Osteoblast (primary cell): ENCODE measurements at regions not wholly inside any gene's neighbourhood (a gene's known extent, or its start where the extent isn't known, plus 50 kb on each side); places are given as distances from the start of the nearest gene placed in this dataset.
A peak's percentile ranks its signal among the peaks of the same experiment; 100 is the strongest.

ENCODE experiments used
- DNase-seq: peaks from one replicate; pipeline ENCODE4 v3.0.0; 2011; ENCODE audit warnings: low spot score, mixed read lengths; ENCODE audit not compliant: insufficient read length; ENCODE audit errors: missing footprints
- H2AFZ ChIP-seq: 2 replicates; pipeline ENCODE4 v1.6.0; 2011; ENCODE audit warnings: mild to moderate bottlenecking, low read length
- H3K27ac ChIP-seq: 2 replicates; pipeline ENCODE4 v1.5.1; 2011; ENCODE audit warnings: mild to moderate bottlenecking, low read depth, low read length, moderate library complexity
- H3K27me3 ChIP-seq: 2 replicates; pipeline ENCODE4 v1.6.0; 2012; ENCODE audit warnings: mild to moderate bottlenecking, control low read depth, inconsistent platforms, low read length, moderate library complexity; ENCODE audit not compliant: insufficient read depth
- H3K36me3 ChIP-seq: 2 replicates; pipeline ENCODE4 v1.5.1; 2011; ENCODE audit warnings: mild to moderate bottlenecking, low read length, control low read depth, moderate library complexity; ENCODE audit not compliant: insufficient read depth
- H3K4me1 ChIP-seq: 2 replicates; pipeline ENCODE4 v1.5.1; 2011; ENCODE audit warnings: mild to moderate bottlenecking, low read length, control low read depth, moderate library complexity; ENCODE audit not compliant: insufficient read depth
- H3K4me2 ChIP-seq: 2 replicates; pipeline ENCODE4 v1.6.0; 2011; ENCODE audit warnings: mild to moderate bottlenecking, low read length; ENCODE audit not compliant: insufficient read depth
- H3K4me3 ChIP-seq: fragments of 200-600 bp; sonication (generic); 3 replicates; pipeline ENCODE4 v1.5.1; 2012; ENCODE audit warnings: mild to moderate bottlenecking, low read length, inconsistent platforms; ENCODE audit not compliant: insufficient read depth
- H3K79me2 ChIP-seq: 2 replicates; pipeline ENCODE4 v1.6.0; 2012; ENCODE audit warnings: mild to moderate bottlenecking, low read length, control low read depth, inconsistent platforms; ENCODE audit not compliant: insufficient read depth
- H3K9me3 ChIP-seq: 2 replicates; pipeline ENCODE4 v1.5.1; 2011; ENCODE audit warnings: low read depth, low read length, control low read depth
- H4K20me1 ChIP-seq: 2 replicates; pipeline ENCODE4 v1.6.0; 2012; ENCODE audit warnings: mild to moderate bottlenecking, low read length, control low read depth; ENCODE audit not compliant: insufficient read depth
- CTCF ChIP-seq: IDR thresholded peaks from 2 replicates; pipeline ENCODE4 v1.5.1; 2011; ENCODE audit warnings: mild to moderate bottlenecking, low read depth, low read length, moderate library complexity; ENCODE audit errors: extremely low read depth

DNA sequence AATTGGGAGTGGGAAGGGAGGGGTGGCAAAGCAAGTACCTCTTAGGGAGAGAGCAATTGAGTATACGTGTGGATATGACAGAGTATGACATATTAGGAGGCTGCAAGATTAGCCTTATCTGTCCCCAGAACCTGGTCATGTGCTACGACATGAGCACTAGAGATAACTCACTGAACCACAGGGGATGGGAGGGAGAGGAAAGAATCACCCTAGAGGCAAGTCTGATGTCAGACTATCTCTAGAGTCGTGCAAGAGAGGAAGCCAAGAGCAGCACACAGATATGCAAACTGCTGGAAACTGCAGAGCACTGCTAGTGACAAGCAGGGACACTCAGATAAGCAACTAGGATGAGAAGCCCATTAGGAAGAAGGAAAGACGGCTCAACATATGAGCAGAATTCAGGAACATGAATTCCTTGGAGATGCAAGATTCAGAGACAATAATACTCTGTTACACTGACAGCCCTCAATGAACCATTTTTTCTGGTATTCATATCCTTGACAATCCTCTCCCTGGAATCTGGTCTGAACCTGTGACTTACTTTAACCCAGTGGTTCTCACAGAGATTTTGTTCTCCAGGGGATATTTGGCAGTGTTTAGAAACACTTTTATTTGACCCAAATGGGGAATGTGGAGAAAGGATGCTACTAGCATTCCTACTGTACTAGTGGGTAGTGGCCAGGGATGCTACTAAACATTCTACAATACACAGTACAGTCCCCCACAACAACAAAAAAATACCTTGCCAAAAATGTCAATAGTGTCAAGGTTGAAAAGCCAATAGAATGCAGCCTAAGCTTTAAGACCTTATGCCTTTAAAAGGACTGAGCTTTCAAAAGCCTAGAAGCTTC lies 84.0 kb upstream of the BMP2K start:
- Histone ChIP-seq H3K4me2 (no peak overlapping the region), H3K79me2 (no peaks in the 10 kb centered on the region), H4K20me1 (no peaks in the 10 kb centered on the region), H3K36me3 (no peaks in the 10 kb centered on the region), H3K9me3 (no peaks in the 10 kb centered on the region), H3K4me3 (no peak overlapping the region), H3K27me3 (no peaks in the 10 kb centered on the region), H3K27ac (no peak overlapping the region), H3K4me1 (peaks cover 32% of the 10 kb centered on the region), H2AFZ (no peak overlapping the region)
- DNase-seq, result no peak
- no peak for TF ChIP-seq CTCF

DNA sequence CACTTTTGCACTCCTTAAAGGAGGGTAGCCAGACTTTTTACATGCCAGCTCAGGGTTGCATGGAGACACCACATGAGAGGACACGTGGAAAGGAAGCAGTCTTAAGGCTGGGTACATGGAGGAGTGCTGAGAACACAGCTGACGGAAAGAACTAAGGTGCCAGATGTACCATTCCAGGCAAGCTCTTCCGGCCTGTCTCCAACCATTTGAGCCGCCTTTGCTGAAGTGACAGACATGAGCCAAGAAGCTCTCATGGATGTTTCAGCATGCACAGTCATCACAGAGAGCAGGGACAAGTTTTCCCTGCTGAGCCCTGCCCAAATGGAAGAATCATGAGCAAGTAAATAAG lies 83.4 kb upstream of the BMP2K start:
- no peaks in the 10 kb centered on the region for H3K9me3 ChIP-seq
- H3K4me2 ChIP-seq, result no peak overlapping the region
- no peaks in the 10 kb centered on the region for H3K36me3 ChIP-seq
- no peak overlapping the region for H3K27ac ChIP-seq
- H3K79me2 ChIP-seq, result no peaks in the 10 kb centered on the region
- H4K20me1 ChIP-seq, result no peaks in the 10 kb centered on the region
- peaks cover 32% of the 10 kb centered on the region for H3K4me1 ChIP-seq
- peak; percentile 9 for DNase-seq
- H3K27me3 ChIP-seq, result no peaks in the 10 kb centered on the region
- no peak overlapping the region for H3K4me3 ChIP-seq
- TF ChIP-seq CTCF, result no peak
- H2AFZ ChIP-seq, result no peak overlapping the region

DNA sequence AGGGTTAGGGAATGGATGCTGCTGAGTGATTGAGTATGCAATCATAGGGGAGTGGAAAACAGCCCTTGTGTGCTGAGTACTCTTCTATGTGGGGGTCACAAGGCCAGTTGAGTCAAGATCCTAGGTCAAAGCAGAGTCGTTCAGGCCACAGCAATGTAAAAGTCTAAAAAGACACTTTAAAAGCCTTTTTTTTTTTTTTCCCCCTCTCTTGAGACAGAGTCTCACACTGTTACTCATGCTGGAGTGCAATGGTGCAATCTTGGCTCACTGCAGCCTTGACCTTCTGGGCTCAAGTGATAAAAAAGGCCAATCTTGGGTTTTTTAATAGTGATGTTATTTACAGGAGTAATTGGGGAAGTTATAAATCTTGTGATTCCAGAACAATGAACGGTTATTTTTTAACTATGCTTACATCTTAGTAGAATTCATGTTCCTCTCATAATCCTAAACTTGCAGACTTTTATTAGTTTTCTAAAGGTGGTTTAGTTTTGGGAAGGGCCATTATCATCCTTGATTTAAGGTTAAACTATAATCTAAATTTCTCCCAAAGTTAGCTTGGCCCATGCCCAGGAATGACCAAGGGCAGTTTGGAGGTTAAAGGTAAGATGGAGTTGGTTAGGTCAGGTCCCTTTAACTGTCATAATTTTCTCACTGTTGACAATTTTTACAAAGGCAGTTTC lies 82.2 kb upstream of the BMP2K start:
- no peaks in the 10 kb centered on the region for H3K9me3 ChIP-seq
- no peak overlapping the region for H3K4me2 ChIP-seq
- no peaks in the 10 kb centered on the region for H3K27me3 ChIP-seq
- no peak overlapping the region for H3K4me3 ChIP-seq
- no peak for TF ChIP-seq CTCF
- no peaks in the 10 kb centered on the region for H3K36me3 ChIP-seq
- no peaks in the 10 kb centered on the region for H3K79me2 ChIP-seq
- DNase-seq, result no peak
- peaks cover 25% of the 10 kb centered on the region for H3K4me1 ChIP-seq
- no peak overlapping the region for H2AFZ ChIP-seq
- no peaks in the 10 kb centered on the region for H4K20me1 ChIP-seq
- H3K27ac ChIP-seq, result no peak overlapping the region

DNA sequence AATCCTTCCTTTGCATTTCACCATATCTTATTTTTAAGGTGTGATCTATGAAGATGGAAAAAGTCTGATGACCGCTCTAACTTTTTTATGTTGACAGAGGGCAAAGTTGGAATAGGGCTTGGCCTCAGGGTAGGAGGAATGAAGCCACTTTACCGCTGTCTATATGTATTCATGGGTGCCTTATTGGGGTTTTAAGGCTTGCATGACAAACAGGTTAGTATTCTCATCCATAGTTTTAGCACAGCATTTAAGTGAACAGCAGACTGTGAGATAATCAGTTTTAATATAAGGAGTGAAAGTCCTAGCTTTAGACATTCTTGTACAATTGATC lies 81.7 kb upstream of the BMP2K start:
- Histone ChIP-seq H3K36me3 (no peaks in the 10 kb centered on the region), H3K27ac (no peak overlapping the region), H2AFZ (no peak overlapping the region), H4K20me1 (no peaks in the 10 kb centered on the region), H3K9me3 (no peaks in the 10 kb centered on the region), H3K4me1 (peaks cover 23% of the 10 kb centered on the region), H3K27me3 (no peaks in the 10 kb centered on the region), H3K79me2 (no peaks in the 10 kb centered on the region), H3K4me2 (no peak overlapping the region), H3K4me3 (no peak overlapping the region)
- DNase-seq, result no peak
- TF ChIP-seq CTCF, result no peak
